ENCODE measurements at regions not wholly inside any gene's neighbourhood (a gene's known extent, or its start where the extent isn't known, plus 50 kb on each side); places are given as distances from the start of the nearest gene placed in this dataset.

DNA sequence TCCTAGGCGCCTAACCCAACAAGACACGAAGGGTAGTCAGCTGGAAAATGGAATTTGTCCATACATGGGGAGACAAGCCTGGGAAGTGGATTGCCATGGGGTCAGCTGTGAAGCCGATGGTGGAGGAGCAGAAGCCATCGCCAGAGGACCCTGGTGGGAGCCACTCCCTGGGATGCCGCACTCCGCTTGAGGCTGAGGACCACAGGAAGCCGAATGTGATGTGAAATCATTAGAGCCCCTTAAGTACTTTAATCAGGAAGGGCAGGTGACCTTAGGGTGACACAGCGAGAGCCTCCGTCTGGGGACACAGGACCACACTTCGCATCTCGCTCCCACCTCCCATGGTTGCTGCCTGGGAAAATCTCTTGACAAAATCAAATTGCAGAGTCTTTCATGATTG lies 614.6 kb upstream of the MGMT start:
- TF ChIP-seq, protein P1, sequence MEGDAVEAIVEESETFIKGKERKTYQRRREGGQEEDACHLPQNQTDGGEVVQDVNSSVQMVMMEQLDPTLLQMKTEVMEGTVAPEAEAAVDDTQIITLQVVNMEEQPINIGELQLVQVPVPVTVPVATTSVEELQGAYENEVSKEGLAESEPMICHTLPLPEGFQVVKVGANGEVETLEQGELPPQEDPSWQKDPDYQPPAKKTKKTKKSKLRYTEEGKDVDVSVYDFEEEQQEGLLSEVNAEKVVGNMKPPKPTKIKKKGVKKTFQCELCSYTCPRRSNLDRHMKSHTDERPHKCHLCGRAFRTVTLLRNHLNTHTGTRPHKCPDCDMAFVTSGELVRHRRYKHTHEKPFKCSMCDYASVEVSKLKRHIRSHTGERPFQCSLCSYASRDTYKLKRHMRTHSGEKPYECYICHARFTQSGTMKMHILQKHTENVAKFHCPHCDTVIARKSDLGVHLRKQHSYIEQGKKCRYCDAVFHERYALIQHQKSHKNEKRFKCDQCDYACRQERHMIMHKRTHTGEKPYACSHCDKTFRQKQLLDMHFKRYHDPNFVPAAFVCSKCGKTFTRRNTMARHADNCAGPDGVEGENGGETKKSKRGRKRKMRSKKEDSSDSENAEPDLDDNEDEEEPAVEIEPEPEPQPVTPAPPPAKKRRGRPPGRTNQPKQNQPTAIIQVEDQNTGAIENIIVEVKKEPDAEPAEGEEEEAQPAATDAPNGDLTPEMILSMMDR (conservative IDR thresholded peaks at IDR 0.05 in 1 of 2, IDR thresholded peaks at IDR 0.05 in 1 of 2; ENCODE audit: extremely low read depth in 1 of 2, insufficient read depth in 1 of 2, low read depth in 1 of 2, low read length in 2 of 2), result no peak
- TF ChIP-seq EZH2 (IDR thresholded peaks at IDR 0.05; ENCODE audit: borderline replicate concordance, low read length), result no peak

Data from mammary epithelial cell (primary cell).